ENCODE measurements at regions not wholly inside any gene's neighbourhood (a gene's known extent, or its start where the extent isn't known, plus 50 kb on each side); places are given as distances from the start of the nearest gene placed in this dataset.

DNA sequence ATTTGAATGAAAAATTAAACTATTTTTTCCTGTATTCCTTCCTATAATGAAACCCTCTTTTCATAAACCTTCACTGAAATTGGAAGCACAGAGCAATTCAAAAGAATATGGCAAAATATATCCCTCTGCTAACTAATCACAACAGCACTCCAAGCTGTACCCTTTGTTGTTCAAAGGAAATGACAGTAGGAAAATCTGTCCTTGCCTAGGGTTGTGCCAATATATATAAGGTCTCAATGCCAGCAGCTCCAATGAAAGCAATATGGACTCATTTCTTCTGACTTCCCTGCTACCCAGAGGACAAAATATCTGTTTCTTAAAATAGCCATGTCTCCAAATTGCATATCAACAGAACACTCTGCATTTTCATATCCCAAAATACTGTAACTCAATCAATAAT lies 373.9 kb upstream of the MC4R start:
- Mint-ChIP-seq H3K9me3 (ENCODE audit: low read depth) (no peaks in the 10 kb centered on the region), H3K4me3 (ENCODE audit: low read depth) (no peak overlapping the region), H3K27me3 (no peaks in the 10 kb centered on the region), H3K36me3 (ENCODE audit: insufficient read depth) (no peaks in the 10 kb centered on the region), H3K4me1 (ENCODE audit: low read depth) (no peaks in the 10 kb centered on the region), H3K27ac (no peak overlapping the region)
- TF ChIP-seq, protein P1, sequence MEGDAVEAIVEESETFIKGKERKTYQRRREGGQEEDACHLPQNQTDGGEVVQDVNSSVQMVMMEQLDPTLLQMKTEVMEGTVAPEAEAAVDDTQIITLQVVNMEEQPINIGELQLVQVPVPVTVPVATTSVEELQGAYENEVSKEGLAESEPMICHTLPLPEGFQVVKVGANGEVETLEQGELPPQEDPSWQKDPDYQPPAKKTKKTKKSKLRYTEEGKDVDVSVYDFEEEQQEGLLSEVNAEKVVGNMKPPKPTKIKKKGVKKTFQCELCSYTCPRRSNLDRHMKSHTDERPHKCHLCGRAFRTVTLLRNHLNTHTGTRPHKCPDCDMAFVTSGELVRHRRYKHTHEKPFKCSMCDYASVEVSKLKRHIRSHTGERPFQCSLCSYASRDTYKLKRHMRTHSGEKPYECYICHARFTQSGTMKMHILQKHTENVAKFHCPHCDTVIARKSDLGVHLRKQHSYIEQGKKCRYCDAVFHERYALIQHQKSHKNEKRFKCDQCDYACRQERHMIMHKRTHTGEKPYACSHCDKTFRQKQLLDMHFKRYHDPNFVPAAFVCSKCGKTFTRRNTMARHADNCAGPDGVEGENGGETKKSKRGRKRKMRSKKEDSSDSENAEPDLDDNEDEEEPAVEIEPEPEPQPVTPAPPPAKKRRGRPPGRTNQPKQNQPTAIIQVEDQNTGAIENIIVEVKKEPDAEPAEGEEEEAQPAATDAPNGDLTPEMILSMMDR (IDR thresholded peaks at IDR 0.05; ENCODE audit: unreplicated experiment), result no peak
- no peak for DNase-seq (ENCODE audit: low spot score, unreplicated experiment)

DNA sequence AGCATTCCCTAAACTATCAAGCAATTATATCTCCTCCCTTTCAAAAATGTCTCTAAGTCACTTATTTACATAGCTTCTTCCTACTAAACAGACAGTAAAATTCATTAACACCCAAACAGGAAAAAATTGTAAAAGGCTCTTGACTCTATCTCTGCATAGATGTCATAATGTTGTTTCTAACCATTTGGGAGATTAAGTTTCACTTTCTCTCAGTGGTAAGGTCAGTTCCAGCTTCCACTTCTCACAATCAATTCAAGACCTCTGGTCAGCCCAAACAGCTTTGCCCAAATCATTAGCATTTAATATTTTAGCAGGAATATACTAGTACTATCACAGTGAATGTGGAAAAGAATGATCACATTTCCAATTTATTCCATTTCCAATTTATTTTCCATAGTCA lies 374.3 kb upstream of the MC4R start:
- H3K27me3 Mint-ChIP-seq, result no peaks in the 10 kb centered on the region
- H3K9me3 Mint-ChIP-seq (ENCODE audit: low read depth), result no peaks in the 10 kb centered on the region
- no peak overlapping the region for H3K27ac Mint-ChIP-seq
- no peak for DNase-seq (ENCODE audit: low spot score, unreplicated experiment)
- H3K4me1 Mint-ChIP-seq (ENCODE audit: low read depth), result no peaks in the 10 kb centered on the region
- no peak overlapping the region for H3K4me3 Mint-ChIP-seq (ENCODE audit: low read depth)
- H3K36me3 Mint-ChIP-seq (ENCODE audit: insufficient read depth), result no peaks in the 10 kb centered on the region
- TF ChIP-seq, protein P1 (IDR thresholded peaks at IDR 0.05; ENCODE audit: unreplicated experiment), result no peak

DNA sequence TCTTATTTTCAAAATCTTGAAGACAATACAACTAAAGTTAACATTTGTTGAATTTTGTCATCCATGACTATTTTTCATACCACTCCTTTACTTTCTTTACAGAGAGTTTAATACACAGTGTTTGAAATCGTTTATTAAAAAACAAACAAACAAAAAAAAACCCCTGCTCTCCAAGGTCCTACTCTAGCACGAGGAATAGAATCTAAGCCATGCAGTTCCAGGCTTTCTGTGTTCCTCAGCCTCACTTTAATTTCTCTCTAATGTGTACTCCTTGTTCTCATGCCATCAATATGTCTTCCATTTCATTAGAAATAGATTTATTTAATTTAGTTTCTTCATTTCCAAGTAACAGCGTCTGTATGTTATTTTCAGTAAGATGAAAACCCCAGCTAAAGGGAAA lies 381.2 kb upstream of the MC4R start:
- Mint-ChIP-seq H3K4me1 (ENCODE audit: low read depth) (no peaks in the 10 kb centered on the region), H3K36me3 (ENCODE audit: insufficient read depth) (no peaks in the 10 kb centered on the region), H3K4me3 (ENCODE audit: low read depth) (no peak overlapping the region), H3K27ac (no peak overlapping the region), H3K27me3 (no peaks in the 10 kb centered on the region), H3K9me3 (ENCODE audit: low read depth) (no peaks in the 10 kb centered on the region)
- TF ChIP-seq, protein P1 (IDR thresholded peaks at IDR 0.05; ENCODE audit: unreplicated experiment), result no peak
- DNase-seq (ENCODE audit: low spot score, unreplicated experiment), result no peak

DNA sequence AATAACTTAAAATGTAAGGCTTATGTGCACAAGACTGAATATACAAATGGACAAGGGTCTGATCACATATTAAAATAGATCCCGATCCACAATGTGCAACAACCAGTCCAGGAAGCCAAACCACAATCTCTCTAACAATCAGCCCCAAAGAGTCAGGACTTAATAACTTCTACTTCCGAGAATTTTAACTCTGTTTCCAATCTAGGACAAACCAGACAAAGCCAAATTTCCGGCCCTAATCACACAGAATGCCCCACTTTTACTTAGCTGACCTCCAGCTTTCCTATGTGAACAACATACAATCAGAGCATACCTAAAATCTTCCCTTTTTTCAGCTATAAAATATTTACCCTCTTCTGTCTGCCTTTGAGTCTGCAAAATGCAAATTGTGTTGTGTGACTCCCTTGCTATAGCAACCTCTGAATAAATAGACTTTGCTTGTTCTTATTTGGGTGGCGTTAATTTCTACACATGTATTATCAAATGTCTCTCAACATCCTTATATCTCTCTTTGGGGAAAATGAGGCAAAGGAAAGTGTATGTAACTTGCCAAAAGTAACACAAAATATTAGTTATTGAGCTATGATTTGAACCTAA lies 381.9 kb upstream of the MC4R start:
- no peak overlapping the region for H3K27ac Mint-ChIP-seq
- DNase-seq (ENCODE audit: low spot score, unreplicated experiment), result no peak
- TF ChIP-seq, protein P1 (IDR thresholded peaks at IDR 0.05; ENCODE audit: unreplicated experiment), result no peak
- H3K27me3 Mint-ChIP-seq, result no peaks in the 10 kb centered on the region
- H3K9me3 Mint-ChIP-seq (ENCODE audit: low read depth), result no peaks in the 10 kb centered on the region
- H3K4me3 Mint-ChIP-seq (ENCODE audit: low read depth), result no peak overlapping the region
- H3K36me3 Mint-ChIP-seq (ENCODE audit: insufficient read depth), result no peaks in the 10 kb centered on the region
- H3K4me1 Mint-ChIP-seq (ENCODE audit: low read depth), result no peaks in the 10 kb centered on the region

DNA sequence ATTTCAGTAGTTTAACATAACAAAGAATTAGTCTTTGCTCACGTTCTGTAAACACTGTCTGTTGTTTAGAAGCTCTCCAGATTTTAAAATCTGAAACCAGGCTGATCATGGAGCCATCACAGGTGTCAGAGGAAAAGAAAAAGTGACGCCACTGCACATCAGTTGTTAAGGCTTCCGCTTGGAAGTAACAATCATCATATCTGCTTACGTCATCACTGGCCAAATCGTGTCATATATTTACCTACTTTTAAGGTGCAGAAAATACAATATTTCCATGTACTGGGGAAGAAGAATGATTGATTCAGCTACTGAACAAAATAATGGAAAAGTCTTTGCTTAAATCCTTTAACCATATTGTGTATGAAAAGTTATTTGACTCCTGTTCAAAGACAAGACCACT lies 382.6 kb upstream of the MC4R start:
- TF ChIP-seq, protein P1 (IDR thresholded peaks at IDR 0.05; ENCODE audit: unreplicated experiment), result no peak
- H3K4me3 Mint-ChIP-seq (ENCODE audit: low read depth), result no peak overlapping the region

More for the DNA sequence above, 382.6 kb upstream of the MC4R start:
- Mint-ChIP-seq H3K9me3 (ENCODE audit: low read depth) (no peaks in the 10 kb centered on the region), H3K4me1 (ENCODE audit: low read depth) (no peaks in the 10 kb centered on the region), H3K36me3 (ENCODE audit: insufficient read depth) (no peaks in the 10 kb centered on the region), H3K27me3 (no peaks in the 10 kb centered on the region), H3K27ac (no peak overlapping the region)
- no peak for DNase-seq (ENCODE audit: low spot score, unreplicated experiment)
